Stimulated activated CD4-positive, alpha-beta T cell treated with anti-CD3 and anti-CD28 coated beads, Interleukin-15, amount 100 ng/mL, for 24 hours (primary cell): ENCODE measurements at regions not wholly inside any gene's neighbourhood (a gene's known extent, or its start where the extent isn't known, plus 50 kb on each side); places are given as distances from the start of the nearest gene placed in this dataset.
"Not testable (repeated sequence)": the region's sequence is repeated elsewhere in the genome, so short reads cannot be mapped to it uniquely, and the experiment has no call there.

Source experiments
- DNase-seq: peaks from one replicate; pipeline ENCODE4 v3.0.0-alpha.2; 2020

DNA sequence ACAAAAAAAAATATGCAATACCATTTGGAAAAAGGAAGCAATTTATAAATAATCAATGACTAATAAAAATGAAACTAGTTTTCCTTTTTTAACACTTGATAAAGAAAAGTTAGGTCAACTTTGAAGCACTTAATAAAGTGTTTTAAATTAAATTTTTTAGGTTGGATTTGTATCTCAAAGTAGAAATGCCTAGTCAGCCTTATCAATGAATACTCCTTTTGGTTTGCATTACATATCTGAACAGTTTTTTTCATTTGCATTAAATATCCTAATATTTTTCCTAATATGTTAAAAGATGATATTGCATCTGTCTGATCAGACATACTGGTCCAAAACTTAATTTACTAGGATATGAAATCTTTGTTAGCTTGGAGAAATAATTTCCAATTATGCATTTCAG is 155.8 kb upstream of the ZFP42 start:
- no peak for DNase-seq

DNA sequence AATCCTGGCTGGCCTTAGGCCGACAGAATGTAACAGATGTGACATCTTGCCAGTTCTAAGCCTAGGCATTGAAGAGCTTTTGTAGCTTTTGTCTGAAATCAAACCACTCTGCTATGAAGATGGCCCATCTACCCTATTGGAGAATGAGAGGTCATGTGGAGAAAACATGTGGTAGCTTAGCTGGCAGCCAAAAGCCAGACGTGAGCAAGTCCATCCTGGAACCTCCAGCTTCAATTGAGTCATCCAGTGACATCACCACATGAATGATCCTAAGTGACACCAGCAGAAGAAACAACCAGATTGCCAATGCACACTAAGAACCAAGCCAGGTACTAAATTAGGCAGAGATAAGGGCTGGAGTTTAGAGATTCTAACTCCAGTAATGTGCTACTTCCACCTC is 154.8 kb upstream of the ZFP42 start:
- no peak for DNase-seq

GRCh38 chr4:187849556-187850225 is 145.9 kb upstream of the ZFP42 start:
- no peak for DNase-seq

- DNase-seq: no peak
Observed at GRCh38 chr4:187865914-187866313, 129.7 kb upstream of the ZFP42 start.

GRCh38 chr4:187883049-187883448 is 112.5 kb upstream of the ZFP42 start:
- no peak for DNase-seq

- no peak for DNase-seq
Observed at GRCh38 chr4:187883836-187884475, 111.6 kb upstream of the ZFP42 start.

DNA sequence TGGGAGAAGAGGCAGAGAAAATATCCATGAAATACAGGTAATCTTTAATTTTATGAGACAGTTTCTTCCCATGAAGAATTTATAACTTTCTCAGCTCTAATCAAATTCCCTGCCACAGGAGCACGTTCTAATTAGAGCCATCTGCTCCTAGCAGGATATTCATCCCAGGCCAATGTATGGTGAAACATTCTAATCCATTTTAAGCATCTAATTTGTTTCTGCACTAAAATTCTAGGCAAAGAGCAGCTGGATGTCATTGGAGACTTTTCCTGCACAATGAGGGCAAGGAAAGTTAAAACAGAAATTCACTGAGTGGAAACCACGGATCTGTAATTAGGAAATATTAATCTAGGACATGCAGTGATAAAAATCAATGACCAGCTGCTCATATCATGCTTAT is 107.7 kb upstream of the ZFP42 start:
- DNase-seq: no peak

GRCh38 chr4:187889651-187890050 is 105.9 kb upstream of the ZFP42 start:
- no peak for DNase-seq

DNA sequence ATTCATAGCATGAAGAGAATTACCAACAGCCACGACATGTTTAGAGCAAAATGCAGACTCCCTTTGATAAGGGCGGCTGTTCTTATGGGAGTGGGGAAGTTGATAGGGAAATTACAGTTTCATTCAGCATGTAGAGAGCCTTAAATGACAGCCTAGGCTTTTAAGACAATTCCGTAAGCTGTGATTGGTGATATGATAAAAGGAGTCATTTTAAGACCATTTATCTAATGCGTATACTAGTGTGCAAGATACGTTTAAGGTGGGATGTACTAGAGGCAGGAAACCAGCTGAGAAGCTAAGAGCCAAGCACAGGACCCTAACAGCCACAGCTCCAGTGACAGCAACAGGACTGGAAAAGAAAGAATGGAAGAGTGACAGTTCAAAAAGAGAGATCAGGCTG is 102.2 kb upstream of the ZFP42 start:
- no peak for DNase-seq

GRCh38 chr4:187903106-187903505 is 92.5 kb upstream of the ZFP42 start:
- DNase-seq: no peak

- DNase-seq: no peak
Observed at GRCh38 chr4:187903700-187904099, 91.9 kb upstream of the ZFP42 start.

DNA sequence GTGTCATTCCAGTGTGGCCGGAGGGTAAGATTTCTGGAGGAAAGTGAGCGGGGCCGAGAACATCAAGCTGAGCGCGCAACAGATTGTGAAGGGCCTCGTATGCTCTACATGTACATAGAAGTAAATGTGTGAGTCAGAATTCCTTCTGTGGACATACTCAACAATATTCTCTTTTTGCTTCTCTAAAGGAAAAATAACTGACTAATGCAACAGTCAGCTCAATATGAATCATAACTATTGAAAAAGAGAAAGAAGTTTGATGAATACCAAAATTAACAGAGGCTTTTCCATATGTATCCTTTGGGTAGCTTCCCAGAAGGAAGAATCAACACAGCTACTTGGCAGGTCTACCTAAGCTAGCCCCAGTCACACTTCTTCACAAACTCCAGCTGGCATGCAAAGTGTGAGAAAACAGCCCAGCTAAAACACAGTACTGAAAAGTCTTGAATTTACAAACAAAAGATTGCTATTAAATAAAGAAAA is 87.5 kb upstream of the ZFP42 start:
- no peak for DNase-seq

DNA sequence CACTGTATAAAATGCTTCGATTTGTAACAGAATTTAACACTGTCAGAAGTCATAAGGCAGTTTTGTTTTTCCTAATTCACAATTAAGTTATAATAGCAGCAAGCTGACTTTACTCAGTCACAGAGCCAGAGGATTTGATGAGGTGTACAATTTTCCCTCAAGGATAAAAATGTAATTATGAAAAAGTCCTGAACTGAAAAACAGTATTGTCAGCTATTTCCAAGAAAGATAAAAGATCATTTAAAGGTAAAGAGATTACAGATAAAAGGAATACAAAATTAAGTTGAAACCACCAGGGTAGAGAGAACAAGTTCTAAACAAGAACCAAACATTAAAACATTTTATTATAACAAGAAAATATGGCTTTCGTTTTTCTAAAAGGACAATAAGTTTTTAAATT is 86.8 kb upstream of the ZFP42 start:
- DNase-seq: no peak

GRCh38 chr4:187910741-187911140 is 84.8 kb upstream of the ZFP42 start:
- no peak for DNase-seq

DNA sequence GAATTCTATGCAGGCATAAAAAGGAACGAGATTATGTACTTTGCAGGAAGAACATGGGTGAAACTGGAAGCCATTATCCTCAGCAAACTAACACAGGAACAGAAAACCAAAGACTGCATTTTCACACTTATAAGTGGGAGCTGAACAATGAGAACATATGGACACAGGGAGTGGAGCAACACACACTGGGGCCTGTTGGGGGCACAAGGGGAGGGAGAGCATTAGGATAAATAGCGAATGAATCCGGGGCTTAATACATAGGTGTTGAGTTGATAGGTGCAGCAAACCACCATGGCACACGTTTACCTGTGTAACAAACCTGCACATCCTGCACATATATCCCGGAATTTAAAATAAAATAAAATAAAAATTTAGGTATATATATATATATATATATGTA is 80.2 kb upstream of the ZFP42 start:
- not testable (repeated sequence) for DNase-seq

GRCh38 chr4:187919966-187920365 is 75.6 kb upstream of the ZFP42 start:
- DNase-seq: no peak

DNA sequence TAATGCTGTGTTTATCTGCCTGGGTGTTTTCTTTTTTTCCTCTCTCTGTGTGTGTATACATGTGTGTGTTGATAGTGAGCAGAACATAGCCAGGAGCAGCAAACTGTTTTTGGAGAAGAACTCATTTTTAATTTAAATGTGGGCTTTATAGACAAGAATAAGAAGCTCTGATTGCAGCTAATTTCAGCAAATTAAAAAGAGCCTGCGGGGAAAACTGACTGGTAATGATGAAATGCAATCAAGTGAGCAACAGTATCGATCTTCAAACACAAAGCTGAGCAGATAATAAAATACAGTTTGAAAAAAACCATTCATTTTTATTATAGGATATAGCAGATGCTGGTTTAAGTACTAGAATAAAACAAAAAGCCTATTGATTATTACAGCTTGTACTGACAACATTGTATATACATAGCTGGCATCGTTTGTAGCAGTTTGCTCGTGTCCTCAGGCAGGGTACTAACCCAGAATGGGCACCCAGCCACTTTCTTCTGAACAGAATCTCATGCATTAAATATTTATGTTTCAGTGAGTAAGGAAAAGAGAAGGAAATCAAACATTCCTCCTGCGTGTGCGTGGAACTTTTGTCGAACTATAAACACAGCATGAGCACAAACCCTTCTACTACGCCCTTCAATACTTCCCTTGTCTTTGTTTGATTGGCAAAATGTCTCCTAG is 73.5 kb upstream of the ZFP42 start:
- no peak for DNase-seq

GRCh38 chr4:187929024-187929423 is 66.5 kb upstream of the ZFP42 start:
- DNase-seq: no peak

DNA sequence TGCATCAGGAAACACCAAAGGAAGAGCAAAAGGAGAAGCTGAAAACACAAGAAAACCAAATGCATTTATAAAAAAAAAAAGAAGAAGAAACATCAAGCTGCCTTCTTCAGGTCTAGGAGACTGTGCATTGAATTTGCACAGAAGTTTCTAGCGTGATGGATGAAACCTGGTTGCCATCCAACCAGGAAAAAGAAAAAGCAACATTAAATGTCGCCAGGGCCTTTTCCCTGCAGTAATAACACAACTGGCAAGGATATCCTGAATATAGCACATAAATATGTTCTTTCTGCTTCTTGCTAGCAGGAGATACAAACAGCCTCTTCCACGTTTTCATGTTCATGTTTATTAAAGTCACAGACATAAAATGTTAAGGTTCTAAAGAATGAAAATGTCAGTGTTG is 60.8 kb upstream of the ZFP42 start:
- DNase-seq: no peak

DNA sequence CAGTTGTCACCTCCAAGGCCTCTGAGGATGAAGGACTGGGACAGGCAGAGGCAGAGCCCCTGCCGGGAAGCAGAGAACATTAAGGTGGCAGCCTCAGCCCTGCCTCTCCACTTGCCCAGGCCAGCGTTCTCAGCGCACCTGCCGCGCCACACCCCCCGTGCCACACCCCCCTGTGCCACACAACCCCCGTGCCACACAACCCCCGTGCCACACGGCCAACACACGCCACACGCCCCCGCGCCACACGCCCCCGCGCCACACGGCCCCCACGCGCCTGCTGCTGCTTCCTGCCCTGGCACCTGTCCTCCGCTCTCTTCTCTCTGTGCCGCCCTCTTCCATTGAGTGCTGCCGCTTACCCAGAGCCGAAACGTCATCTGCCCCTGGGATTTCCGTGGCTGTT is 58.0 kb upstream of the ZFP42 start:
- DNase-seq: no peak

GRCh38 chr4:187940299-187940698 is 55.3 kb upstream of the ZFP42 start:
- no peak for DNase-seq

DNA sequence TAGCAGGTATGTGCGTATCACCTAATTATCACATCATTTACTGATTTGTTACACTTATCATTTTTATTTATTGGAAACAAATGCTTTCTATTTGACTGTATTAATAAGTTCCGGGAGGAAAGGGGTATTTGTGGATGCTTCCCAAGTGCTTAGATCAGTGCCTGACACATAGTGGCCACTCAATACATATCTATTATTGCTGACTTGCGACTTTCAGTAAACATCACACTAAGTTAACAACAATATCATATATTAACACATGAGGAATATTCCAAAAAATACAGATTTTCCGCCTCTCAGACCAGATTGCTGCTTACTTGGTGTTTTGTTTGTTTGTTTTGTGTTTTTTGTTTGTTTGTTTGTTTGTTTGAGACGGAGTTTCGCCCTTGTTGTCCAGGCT is 52.6 kb upstream of the ZFP42 start:
- DNase-seq: no peak

GRCh38 chr4:187944179-187944578 is 51.4 kb upstream of the ZFP42 start:
- no peak for DNase-seq
